ENCODE measurements at regions not wholly inside any gene's neighbourhood (a gene's known extent, or its start where the extent isn't known, plus 50 kb on each side); places are given as distances from the start of the nearest gene placed in this dataset.

GRCh38 chr2:2840681-2841300 lies 509.7 kb upstream of the MYT1L start:
- intact Hi-C loops (cut with DNase I, micrococcal nuclease), result no loop called here
- no peaks in the 10 kb centered on the region for H3K36me3 ChIP-seq (ENCODE audit: low read depth)
- H3K4me3 ChIP-seq, result no peak overlapping the region
- TF ChIP-seq, protein P1, sequence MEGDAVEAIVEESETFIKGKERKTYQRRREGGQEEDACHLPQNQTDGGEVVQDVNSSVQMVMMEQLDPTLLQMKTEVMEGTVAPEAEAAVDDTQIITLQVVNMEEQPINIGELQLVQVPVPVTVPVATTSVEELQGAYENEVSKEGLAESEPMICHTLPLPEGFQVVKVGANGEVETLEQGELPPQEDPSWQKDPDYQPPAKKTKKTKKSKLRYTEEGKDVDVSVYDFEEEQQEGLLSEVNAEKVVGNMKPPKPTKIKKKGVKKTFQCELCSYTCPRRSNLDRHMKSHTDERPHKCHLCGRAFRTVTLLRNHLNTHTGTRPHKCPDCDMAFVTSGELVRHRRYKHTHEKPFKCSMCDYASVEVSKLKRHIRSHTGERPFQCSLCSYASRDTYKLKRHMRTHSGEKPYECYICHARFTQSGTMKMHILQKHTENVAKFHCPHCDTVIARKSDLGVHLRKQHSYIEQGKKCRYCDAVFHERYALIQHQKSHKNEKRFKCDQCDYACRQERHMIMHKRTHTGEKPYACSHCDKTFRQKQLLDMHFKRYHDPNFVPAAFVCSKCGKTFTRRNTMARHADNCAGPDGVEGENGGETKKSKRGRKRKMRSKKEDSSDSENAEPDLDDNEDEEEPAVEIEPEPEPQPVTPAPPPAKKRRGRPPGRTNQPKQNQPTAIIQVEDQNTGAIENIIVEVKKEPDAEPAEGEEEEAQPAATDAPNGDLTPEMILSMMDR (IDR thresholded peaks at IDR 0.05), result no peak
- ATAC-seq, result no peak
- no peak for DNase-seq
- no peaks in the 10 kb centered on the region for H3K9me3 ChIP-seq
- H3K4me1 ChIP-seq (ENCODE audit: low read depth), result no peaks in the 10 kb centered on the region

DNA sequence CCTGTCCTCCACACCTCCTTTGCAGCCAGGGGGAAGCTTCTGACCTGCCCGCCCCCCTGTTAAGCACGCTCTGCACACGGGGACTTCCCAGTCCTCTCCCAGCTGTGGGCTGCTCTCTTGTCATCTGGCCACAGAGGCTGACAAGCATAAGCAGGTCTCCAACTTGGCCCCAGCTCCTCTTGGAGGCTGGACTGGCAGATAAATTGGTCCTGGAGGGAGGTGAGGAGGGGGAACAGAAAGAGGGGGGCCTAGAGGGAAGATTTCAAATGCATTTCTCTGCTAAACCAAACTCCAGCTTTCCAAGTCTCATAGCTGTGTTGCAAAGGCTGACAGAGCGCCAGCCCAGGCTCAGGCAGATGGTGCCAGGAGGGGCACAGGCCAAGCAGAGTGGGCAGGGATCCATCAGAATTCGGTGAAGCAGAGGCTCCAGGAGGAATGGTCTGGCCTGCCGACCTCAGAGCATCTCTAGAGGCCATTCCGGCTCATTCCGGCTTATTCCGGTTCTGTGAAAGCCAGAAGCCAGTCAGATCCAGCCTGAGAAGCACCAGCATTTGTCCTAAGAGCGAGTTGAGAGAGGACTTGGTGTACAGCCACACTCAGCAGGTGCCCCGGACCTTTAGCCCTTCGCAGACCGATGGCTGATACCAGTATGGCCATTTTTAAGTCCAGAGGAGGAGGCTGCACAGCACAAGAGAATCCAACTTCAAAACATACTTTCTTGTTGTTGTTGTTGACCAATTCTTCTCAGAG lies 508.9 kb upstream of the MYT1L start:
- ATAC-seq (no peak), DNase-seq (no peak)
- H3K36me3 ChIP-seq (ENCODE audit: low read depth), result no peaks in the 10 kb centered on the region
- TF ChIP-seq, protein P1 (IDR thresholded peaks at IDR 0.05), result no peak
- intact Hi-C loops (cut with DNase I, micrococcal nuclease), result no loop called here
- no peaks in the 10 kb centered on the region for H3K9me3 ChIP-seq
- H3K4me3 ChIP-seq, result no peak overlapping the region
- H3K4me1 ChIP-seq (ENCODE audit: low read depth), result no peaks in the 10 kb centered on the region

DNA sequence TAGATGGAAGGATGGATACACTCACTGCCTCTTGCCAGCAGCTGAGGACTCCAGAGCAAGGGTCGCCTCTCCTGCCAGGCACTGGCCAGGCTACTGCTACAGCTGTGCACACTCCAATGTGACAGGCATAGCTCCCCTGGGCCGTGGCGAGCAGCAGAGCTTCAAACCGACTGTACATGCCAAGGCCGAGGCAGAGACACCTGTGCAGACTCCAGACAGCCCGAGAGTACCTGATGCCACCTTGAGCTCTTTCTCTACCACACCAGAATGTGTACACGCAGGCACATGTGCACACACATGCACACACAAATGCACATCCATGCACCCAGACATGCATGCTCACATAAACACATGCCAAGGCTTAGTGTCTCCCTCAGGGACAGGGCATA lies 508.3 kb upstream of the MYT1L start:
- Histone ChIP-seq H3K4me3 (no peak overlapping the region), H3K36me3 (ENCODE audit: low read depth) (no peaks in the 10 kb centered on the region), H3K9me3 (peaks cover 2% of the 10 kb centered on the region), H3K4me1 (ENCODE audit: low read depth) (no peaks in the 10 kb centered on the region)
- ATAC-seq, result no peak
- TF ChIP-seq, protein P1 (IDR thresholded peaks at IDR 0.05), result no peak
- DNase-seq, result no peak
- intact Hi-C loops (cut with DNase I, micrococcal nuclease), result no loop called here

- Histone ChIP-seq H3K9me3 (peaks cover 2% of the 10 kb centered on the region), H3K36me3 (ENCODE audit: low read depth) (no peaks in the 10 kb centered on the region), H3K4me3 (no peak overlapping the region), H3K4me1 (ENCODE audit: low read depth) (no peaks in the 10 kb centered on the region)
- DNase-seq, result no peak
- ATAC-seq, result no peak
- TF ChIP-seq, protein P1 (IDR thresholded peaks at IDR 0.05), result no peak
- intact Hi-C loops (cut with DNase I, micrococcal nuclease), result no loop called here
Measured at GRCh38 chr2:2838548-2838845, 507.4 kb upstream of the MYT1L start.

GRCh38 chr2:2837746-2838547 lies 506.9 kb upstream of the MYT1L start:
- Histone ChIP-seq H3K36me3 (ENCODE audit: low read depth) (no peaks in the 10 kb centered on the region), H3K4me1 (ENCODE audit: low read depth) (no peaks in the 10 kb centered on the region), H3K9me3 (peaks cover 4% of the 10 kb centered on the region), H3K4me3 (no peak overlapping the region)
- DNase-seq (no peak), ATAC-seq (no peak)
- intact Hi-C loops (cut with DNase I, micrococcal nuclease), result no loop called here
- TF ChIP-seq, protein P1 (IDR thresholded peaks at IDR 0.05), result no peak

All from mucosa of descending colon (tissue), 3 donors.